Stimulated activated CD4-positive, alpha-beta T cell treated with anti-CD3 and anti-CD28 coated beads, Interleukin-12 subunit alpha, Interleukin-12 subunit beta, amount 100 ng/mL, for 24 hours (primary cell): ENCODE measurements at regions not wholly inside any gene's neighbourhood (a gene's known extent, or its start where the extent isn't known, plus 50 kb on each side); places are given as distances from the start of the nearest gene placed in this dataset.
"Not testable (repeated sequence)": the region's sequence is repeated elsewhere in the genome, so short reads cannot be mapped to it uniquely, and the experiment has no call there.

ENCODE experiments used
- DNase-seq, 2 experiments: peaks; one replicate each; pipeline ENCODE4 v3.0.0-alpha.2; 2020; ENCODE audit warnings: low read depth in 2 of 2

- no peak for DNase-seq
Measured at GRCh38 chr1:233722212-233722979, 108.5 kb downstream of the KCNK1 start.

GRCh38 chr1:233723387-233723786 is 109.5 kb downstream of the KCNK1 start:
- DNase-seq = no peak

GRCh38 chr1:233724131-233724631 is 110.3 kb downstream of the KCNK1 start:
- DNase-seq = not testable (repeated sequence)

GRCh38 chr1:233725423-233725822 is 111.5 kb downstream of the KCNK1 start:
- no peak for DNase-seq

GRCh38 chr1:233728721-233729120 is 114.8 kb downstream of the KCNK1 start:
- no peak for DNase-seq

GRCh38 chr1:233730380-233730779 is 116.5 kb downstream of the KCNK1 start:
- no peak for DNase-seq

- no peak for DNase-seq
Measured at GRCh38 chr1:233730809-233731208, 116.9 kb downstream of the KCNK1 start.

GRCh38 chr1:233732206-233732605 is 118.3 kb downstream of the KCNK1 start:
- no peak for DNase-seq

GRCh38 chr1:233734456-233734855 is 120.5 kb downstream of the KCNK1 start:
- DNase-seq = no peak

- no peak for DNase-seq
Measured at GRCh38 chr1:233735331-233735730, 121.4 kb downstream of the KCNK1 start.

GRCh38 chr1:233735847-233736246 is 121.9 kb downstream of the KCNK1 start:
- no peak for DNase-seq

GRCh38 chr1:233737341-233737740 is 123.4 kb downstream of the KCNK1 start:
- DNase-seq = no peak

GRCh38 chr1:233738396-233738795 is 124.5 kb downstream of the KCNK1 start:
- DNase-seq = no peak

GRCh38 chr1:233738850-233739249 is 124.9 kb downstream of the KCNK1 start:
- DNase-seq = no peak

GRCh38 chr1:233744779-233745513 is 131.0 kb downstream of the KCNK1 start:
- no peak for DNase-seq

- DNase-seq = no peak
Measured at GRCh38 chr1:233750139-233750538, 136.2 kb downstream of the KCNK1 start.

GRCh38 chr1:233759665-233760064 is 144.8 kb upstream of the SLC35F3 start:
- no peak for DNase-seq

- not testable (repeated sequence) for DNase-seq
Measured at GRCh38 chr1:233764304-233764703, 140.2 kb upstream of the SLC35F3 start.

GRCh38 chr1:233777566-233777965 is 126.9 kb upstream of the SLC35F3 start:
- DNase-seq = no peak

- DNase-seq = no peak
Measured at GRCh38 chr1:233780049-233780448, 124.4 kb upstream of the SLC35F3 start.

GRCh38 chr1:233782937-233783586 is 121.4 kb upstream of the SLC35F3 start:
- no peak for DNase-seq

GRCh38 chr1:233787599-233787998 is 116.9 kb upstream of the SLC35F3 start:
- no peak for DNase-seq
